GM19395 (cell line): ENCODE measurements at regions not wholly inside any gene's neighbourhood (a gene's known extent, or its start where the extent isn't known, plus 50 kb on each side); places are given as distances from the start of the nearest gene placed in this dataset.

Experiments used
- ATAC-seq: cut with Tn5 transposase; IDR thresholded peaks from one replicate; pipeline ENCODE4 v1.9.1; 2021; ENCODE audit warnings: mild to moderate bottlenecking, moderate library complexity; ENCODE audit not compliant: unreplicated experiment

DNA sequence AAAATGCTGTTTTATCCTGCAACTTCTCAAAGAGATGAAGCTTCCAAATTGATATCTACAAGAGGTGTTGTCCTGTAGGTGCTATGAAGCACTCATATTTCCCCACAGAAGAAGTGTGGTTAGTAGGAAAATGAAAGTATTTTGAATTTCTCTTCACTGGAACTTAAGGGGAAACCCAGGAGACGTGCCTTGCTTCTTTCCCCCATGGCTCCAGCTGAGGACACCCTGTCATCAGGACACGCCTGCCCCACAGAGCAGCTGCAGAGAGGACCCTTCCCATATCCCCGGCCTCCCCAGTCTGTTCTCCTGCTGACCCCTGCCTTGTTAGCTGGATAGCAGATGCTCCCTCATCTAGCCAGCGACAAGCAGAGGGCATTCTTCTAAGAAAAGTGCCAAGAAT, 371.3 kb downstream of the COG6 start:
- ATAC-seq: peak; percentile 15

DNA sequence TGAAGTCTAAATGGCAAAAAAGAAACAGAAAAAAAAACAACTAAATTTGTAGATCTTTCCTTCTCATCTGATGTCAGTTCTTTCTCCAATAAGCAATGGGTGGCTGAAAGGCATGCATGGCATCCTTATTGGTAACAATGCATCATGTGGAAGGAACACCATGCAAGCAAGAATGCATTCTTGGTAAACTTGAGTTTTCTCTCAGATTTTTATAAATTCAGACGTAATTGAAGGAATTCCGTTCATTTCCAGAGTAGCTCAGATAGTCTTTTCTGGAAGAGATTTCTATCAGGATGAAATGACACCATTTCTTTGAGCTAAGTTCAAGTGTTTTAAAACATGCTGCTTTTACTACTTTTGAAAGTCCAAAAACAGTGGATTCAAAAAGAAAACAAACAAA, 373.0 kb downstream of the COG6 start:
- no peak for ATAC-seq

- ATAC-seq: no peak
These were observed 375.6 kb downstream of the COG6 start for GRCh38 chr13:40031031-40031430.

DNA sequence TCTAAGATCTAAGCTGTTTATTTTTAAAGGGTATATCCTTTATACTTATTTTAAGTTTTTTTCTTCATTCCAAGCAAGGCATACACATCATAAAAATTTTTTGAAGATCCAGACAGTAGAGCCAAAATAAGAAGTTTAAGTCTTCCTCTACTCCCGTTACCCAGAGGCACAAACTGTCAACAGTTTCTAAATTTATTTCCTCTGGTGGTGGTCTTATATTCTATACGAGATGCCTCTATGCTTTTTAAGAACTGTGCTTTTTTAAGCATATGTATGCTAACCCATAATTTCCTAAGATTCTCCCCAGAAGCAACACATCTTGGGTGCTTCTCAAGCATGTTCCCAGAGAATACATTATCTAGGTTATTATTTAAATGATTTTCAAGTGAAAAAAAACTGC, 383.6 kb downstream of the COG6 start:
- no peak for ATAC-seq

DNA sequence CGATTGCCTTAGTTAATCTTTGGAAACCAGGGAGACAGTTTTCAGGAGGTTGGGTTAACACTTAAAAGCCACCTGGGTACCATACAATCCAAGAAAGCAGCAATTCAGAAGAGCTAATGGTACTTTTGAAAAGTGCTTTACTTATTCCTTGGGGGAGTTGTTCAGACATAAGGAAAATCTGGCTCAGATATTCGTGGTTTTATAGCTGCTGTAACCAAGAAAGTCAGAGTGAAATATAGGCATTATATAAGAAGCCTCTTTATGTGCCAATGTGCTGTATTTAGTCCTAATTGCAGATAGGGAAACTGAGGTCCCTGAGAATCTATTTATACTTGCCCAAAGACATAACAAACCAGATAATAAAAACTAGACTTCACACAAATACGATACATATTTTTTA, 387.5 kb downstream of the COG6 start:
- ATAC-seq: no peak

DNA sequence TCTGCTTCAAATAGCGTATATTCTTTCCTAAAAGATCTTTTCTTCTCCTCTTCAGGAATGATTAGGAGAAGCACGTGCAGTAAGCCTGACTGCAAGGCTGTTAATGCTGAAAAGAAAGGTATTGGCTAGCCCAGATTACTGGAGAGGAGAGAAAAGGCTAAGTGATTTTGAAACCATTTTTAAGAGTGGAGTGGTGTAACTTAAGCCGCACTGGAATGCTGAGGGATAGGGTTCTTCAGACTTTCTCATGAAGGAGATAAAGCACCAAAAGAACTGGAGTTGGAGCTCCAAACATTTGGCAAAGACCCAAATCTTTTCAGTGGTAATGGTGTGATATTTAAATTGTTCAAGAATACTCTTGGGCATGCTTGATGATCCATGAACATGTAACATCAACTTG, 388.3 kb downstream of the COG6 start:
- ATAC-seq: no peak

- peak; percentile 94 for ATAC-seq
These were observed 391.9 kb downstream of the COG6 start for GRCh38 chr13:40047322-40047771.

DNA sequence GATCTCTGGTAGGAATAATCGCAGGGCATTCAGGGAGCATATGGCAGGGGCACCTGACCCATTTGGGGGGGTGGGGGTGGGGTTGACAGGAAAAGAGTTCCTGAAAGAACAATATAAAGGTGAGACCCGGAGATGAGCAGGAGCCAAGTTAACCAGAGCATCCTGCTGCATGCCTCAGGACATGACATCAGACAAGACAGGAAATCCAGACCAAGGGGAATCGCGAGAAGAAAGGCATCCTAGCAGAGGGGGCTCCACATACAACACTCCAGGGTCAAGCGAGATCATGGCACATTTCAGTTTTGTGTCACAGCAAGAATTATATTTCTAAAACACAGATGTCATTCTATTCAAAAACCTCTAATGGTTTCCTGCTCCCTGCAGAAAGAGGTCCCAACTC, 393.1 kb downstream of the COG6 start:
- ATAC-seq: no peak

DNA sequence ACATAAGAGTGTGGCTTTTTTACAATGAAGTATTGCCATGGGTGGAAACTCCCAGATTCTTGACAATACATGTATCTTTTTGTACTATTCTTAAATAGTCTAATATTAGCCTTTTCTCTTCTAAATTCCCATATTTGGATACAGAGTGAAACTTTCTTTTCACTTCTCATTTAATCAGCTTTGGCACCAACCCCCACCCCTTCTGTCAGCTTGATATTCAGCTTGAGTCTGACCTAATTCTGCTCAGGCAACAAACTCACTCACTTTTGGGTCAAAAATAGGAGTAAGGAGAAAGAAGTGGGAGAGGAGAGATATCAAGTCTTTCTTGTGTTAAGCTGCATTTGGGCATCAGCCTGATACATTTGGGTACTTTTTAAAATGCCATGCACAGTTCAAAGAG, 397.5 kb downstream of the COG6 start:
- no peak for ATAC-seq

DNA sequence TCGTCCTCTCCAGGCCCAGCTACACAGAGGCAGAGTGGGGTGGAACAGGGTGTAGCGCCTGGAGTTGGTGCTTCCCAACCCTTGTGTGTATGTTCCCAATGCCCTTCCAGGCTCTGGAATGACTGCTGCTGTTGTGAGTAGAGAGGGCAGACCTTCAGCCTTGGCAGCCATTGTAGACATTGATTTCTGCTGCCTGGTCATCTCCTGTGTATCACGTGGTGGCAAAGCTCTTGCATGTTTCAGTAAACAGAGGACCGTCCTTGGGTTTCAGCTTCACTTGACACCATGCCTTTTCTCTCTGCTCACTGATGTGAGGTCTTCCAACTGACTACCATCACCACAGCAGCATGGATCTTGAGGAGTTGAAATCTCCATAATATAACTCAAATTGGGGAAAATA, 397.9 kb downstream of the COG6 start:
- ATAC-seq: no peak

DNA sequence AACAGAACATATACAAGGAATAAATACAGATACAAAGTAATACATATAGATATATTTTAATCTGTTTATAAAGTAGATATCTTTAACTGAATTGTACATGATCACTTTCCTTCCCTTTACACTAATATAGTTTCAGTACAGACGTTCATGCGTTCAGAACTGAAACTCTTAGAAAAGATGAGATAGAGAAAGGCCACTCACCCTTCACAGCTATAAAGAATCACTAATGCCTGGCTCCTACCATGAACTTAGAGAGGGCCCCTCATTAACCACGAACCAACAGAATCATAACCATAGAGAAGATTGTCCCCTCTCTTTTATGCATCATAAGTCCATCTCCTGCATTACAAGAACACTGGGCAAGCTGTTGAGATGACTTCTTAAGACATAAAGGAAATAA, 399.0 kb downstream of the COG6 start:
- peak; percentile 64 for ATAC-seq

GRCh38 chr13:40056898-40057619, 401.6 kb downstream of the COG6 start:
- ATAC-seq: no peak

DNA sequence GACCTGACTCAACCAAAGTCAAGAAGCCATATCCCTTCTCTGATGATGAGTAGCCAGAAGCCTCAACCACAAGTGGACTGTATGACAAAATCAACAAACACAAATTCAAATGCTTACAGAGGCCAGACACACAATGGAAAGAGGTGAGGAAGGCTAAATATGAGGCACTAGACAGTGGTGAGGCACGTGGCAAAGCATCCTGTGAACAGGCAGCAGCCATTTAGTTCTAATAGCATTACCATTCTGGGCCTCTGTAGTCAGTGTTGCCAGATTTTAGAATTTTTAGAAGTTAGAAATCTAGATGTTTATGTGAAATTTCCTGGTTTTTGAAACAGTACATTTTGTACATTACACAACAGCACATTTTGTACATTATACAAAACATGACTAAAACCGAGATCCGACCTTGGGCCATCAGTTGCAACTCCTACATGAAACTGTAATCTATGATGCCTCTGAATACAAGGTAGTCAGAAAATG, 403.3 kb downstream of the COG6 start:
- ATAC-seq: peak; percentile 54

- ATAC-seq: peak; percentile 10
These were observed 404.2 kb downstream of the COG6 start for GRCh38 chr13:40059540-40060232.

- ATAC-seq: peak; percentile 77
These were observed 405.0 kb downstream of the COG6 start for GRCh38 chr13:40060296-40061007.

DNA sequence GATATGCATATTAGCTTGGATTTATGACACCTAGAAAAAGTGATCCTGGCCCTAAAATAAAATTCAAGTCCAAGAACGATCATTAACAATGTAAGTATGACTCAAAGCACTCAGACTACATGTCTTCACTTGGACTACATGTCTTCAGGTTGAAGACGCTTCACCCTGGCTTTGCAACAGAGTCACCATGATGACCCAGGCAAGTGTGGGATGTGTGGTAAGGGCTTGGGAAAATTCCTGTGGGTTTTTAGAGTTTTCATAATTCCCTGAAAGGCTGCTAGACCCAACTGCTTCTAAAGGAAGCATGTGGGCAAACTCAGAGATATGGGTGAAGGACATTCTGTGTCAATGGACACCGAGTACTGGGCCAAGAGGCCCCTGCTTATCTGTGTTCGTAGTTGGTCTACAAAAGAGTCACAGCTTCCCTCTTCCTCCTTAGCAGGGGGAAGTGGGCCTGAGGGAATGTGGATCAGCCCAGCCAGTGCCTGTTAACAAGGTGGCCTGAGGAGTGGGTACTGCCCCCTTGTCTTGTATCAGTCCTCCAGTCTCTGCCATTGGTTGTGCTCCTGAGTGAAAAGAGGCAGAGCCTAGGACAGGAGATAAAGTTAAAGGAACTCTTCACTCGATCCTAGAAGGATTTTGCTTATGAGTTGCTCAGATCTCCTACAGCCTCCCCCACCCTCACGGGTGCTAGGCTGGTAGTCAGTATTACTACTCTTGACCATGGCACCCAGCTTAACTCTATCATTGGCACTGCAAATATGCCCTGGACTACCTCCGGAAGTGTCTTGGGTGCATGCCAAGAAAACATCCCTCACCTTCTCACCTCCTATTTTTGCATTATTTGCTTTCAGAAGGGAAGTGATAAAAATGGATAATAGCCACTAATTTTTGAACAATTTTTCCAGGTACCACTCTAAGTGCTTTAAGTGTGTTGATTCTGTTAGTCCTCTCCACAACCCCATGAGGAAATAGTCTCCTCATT, 406.3 kb downstream of the COG6 start:
- ATAC-seq: no peak

- no peak for ATAC-seq
These were observed 407.8 kb downstream of the COG6 start for GRCh38 chr13:40063278-40063698.

DNA sequence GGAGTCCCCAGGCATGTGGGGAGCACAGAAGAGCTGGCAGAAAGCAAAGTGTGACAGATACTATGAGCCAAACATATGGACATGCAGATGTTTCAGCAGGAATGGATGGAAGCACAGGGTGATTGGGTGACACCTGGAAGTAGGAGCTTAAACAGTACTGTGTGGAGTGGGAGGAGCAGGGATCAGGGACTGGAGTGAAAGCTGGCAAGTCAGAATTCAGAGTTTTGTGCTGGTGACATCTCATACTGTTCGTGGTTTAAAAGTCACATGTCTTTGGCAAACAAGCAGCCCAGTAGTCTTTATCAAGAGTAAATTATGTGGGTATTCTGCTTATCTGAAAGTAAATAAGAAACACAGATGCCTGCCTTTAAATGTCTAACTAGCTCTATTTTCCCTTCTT, 408.2 kb downstream of the COG6 start:
- no peak for ATAC-seq

DNA sequence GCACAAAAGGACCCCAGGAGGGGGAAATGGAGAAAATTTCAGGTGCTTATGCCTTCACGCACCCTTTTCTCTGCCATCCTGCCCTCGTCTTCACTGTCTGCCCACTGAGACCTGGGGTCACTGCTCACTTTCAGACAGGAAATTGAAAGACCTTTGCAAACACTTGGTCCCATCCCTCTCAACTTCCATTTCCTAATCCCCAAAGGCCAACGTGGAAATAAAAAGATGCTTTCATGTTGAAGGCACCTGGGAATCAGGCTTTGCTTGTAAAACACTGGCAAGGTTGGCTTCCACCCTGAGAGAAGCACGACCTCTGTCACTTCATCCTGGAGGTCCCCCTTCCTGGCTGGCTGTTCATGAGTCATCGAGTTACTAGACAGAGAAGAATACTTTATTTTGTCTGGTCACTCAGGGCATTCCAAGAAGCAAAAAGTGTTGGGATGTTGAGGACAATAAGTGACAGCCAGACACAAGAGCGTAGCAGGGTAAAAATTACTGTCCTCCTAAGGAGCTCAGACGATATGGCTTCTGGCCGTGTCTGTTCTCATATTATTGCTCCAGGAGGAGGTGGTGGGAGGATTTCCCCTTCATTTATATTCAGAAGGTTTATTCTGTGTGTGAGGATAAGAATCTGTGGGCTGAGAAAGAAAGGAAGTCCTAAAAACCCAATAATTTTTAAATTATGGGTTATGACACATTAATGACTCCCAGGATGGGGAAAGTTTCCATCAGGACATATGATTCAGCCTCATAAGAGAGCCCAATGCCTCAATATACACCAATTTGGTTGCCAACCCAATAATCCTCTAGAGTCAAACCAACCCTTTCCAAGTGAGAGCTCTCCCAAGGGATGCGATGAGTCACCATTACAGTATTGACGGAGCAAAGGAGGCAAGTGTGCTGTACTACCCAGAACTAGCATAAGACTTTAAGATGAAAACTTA, 409.0 kb downstream of the COG6 start:
- ATAC-seq: no peak
